ENCODE measurements at regions not wholly inside any gene's neighbourhood (a gene's known extent, or its start where the extent isn't known, plus 50 kb on each side); places are given as distances from the start of the nearest gene placed in this dataset.

DNA sequence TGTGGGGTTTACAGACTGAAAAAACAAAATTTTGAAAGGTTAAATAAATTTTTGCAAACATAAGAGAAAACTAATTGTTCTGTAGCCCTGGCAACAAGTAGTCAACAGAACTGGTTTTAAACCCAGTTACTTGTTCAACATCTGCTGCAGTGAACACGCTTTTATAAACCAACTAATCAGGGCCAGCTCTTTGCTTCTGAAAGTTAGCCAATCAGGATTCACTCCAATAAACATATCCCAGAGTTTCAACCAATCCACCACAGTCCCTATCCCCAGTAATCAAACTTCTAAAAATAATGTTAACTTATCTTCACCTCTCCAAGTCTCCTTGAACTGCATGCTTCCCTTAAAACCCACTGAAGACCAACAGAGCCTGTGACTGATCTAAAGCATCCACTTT, 306.6 kb downstream of the CTH start:
- no peak for TF ChIP-seq CTCF (IDR thresholded peaks at IDR 0.05)
- no peak for TF ChIP-seq EP300 (IDR thresholded peaks at IDR 0.05)
- no peak for TF ChIP-seq POLR2AphosphoS5 (IDR thresholded peaks at IDR 0.05)

Data from sigmoid colon (tissue), 4 donors.